SU-DHL-6 (cell line): ENCODE measurements at regions not wholly inside any gene's neighbourhood (a gene's known extent, or its start where the extent isn't known, plus 50 kb on each side); places are given as distances from the start of the nearest gene placed in this dataset.

ENCODE experiments used
- CTCF ChIP-seq: fragments of 200-600 bp; sonication (generic); IDR thresholded peaks from one replicate; pipeline ENCODE4 v1.5.1; 2017; ENCODE audit warnings: antibody characterized with exemption, mild to moderate bottlenecking, low read length, moderate library complexity; ENCODE audit not compliant: insufficient read depth, poor library complexity, severe bottlenecking
- EZH2phosphoT487 ChIP-seq: fragments of 200-600 bp; sonication (generic), shearing (Covaris generic); conservative IDR thresholded peaks from 2 replicates; pipeline ENCODE4 v1.6.1; 2018; ENCODE audit warnings: mild to moderate bottlenecking, antibody characterized with exemption, low read length, moderate library complexity, mixed read lengths

GRCh38 chr20:20938131-20938530, 168.0 kb downstream of the LINC00237 start:
- TF ChIP-seq CTCF (no peak), EZH2phosphoT487 (no peak)
